ENCODE measurements at regions not wholly inside any gene's neighbourhood (a gene's known extent, or its start where the extent isn't known, plus 50 kb on each side); places are given as distances from the start of the nearest gene placed in this dataset.

DNA sequence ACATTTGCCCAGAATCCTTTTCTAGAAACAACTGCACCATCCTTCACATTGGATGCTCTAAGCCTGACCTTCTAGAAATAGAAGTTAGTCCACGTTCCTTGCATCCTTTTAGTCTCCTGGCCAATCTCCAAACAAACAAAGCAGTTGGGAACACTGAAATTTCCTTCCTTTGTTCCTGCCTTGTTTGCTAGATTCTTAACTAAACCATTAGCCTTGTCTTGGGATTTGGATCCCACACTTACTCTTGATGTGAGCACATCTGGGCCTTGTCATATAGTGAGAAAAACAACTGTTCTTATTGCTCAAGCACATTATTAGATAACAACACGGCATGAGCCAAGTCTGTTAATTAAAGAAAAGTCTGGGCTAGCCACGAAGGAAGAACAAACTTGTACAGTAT lies 319.3 kb upstream of the GHITM start:
- H3K9me3 Mint-ChIP-seq, result peaks cover 0 to 7% of the 10 kb centered on the region in 2 donors
- ATAC-seq, result no peak

DNA sequence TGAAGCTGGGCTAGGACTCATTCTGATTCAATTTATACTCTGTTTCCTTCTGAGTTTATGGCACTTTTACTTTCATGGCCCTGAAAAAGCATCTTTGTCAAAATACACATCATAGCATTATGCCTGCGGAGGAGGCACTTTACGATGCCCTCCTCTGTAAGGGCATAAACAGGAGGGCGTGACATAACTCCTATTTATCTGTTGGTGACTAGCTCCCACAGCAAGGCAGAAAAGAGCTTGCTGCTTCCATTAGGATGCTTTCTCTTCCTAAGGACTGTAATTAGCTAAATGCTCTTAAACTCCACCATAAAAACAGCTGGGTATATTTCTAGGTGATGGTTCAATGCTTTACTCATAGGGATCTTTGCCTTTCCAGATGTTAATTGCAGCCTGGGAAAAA lies 315.2 kb upstream of the GHITM start:
- no peak overlapping the region for H3K27ac Mint-ChIP-seq
- no peak for DNase-seq (ENCODE audit: low spot score in 2 of 2)
- no peaks in the 10 kb centered on the region for H3K36me3 Mint-ChIP-seq
- H3K9me3 Mint-ChIP-seq, result peaks cover 5 to 11% of the 10 kb centered on the region in 2 donors
- ATAC-seq, result no peak

More for the DNA sequence above, 319.3 kb upstream of the GHITM start:
- Mint-ChIP-seq H3K27ac (no peak overlapping the region), H3K36me3 (no peaks in the 10 kb centered on the region)
- no peak for DNase-seq (ENCODE audit: low spot score in 2 of 2)

DNA sequence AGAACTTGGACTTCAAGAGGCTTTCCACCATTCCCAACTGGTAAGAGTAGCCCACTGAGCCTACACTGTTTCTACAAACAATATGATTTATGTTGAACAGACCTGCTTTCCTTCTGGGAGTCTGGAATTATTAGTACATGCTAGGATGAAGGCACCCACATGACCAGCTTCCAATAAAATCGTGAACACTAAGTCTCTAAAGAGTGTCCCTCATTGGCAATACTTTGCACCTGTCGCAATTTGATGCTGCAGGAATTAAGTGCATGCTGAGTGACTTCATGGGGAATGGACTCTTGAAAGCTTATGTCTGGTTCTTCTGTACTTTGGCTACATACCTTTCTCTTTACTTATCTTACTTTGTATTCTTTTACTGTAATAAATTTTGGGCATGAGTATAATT lies 305.2 kb upstream of the GHITM start:
- DNase-seq (ENCODE audit: low spot score in 2 of 2), result no peak
- Mint-ChIP-seq H3K27ac (no peak overlapping the region), H3K9me3 (peaks cover 5 to 8% of the 10 kb centered on the region in 2 donors), H3K36me3 (no peaks in the 10 kb centered on the region)
- no peak for ATAC-seq

DNA sequence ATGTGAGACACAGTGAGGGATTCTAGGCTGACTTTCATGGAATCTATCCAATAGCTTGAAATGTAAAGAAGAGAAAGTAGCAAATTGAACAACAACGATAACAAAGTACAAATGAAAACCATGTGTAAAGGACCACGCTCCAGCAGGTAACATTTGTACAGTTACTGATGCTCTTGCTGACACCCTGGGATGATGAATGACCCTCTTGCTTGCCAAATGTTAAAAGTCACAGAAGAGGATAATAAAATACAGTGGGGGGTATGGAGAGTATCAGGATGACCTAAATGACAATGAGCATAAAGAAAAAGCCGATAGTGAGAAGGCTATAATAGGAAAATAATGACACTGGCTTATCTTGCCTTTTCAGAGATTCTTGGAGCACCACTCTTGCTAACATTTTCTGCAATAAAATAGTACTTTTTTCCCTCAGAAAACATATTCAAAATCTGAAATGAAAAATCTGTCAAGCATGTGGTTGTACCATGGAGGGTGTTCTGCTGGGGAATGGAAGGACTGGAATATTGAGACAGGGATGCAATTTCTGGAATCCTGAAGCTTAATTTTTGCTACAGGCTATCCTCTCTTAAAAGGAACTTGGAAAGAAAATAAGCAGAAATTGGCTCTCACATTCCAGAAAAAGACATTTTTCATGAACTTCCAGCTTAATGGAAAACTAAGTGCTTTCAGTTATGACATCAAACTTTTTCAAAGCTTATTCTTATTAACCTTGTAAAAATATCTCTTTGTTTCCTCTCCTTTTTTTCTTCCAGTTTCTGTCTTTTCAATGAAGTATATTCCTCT lies 303.2 kb upstream of the GHITM start:
- DNase-seq (ENCODE audit: low spot score in 2 of 2), result no peak
- H3K27ac Mint-ChIP-seq, result no peak overlapping the region
- H3K36me3 Mint-ChIP-seq, result no peaks in the 10 kb centered on the region
- no peaks in the 10 kb centered on the region for H3K9me3 Mint-ChIP-seq
- ATAC-seq, result no peak

DNA sequence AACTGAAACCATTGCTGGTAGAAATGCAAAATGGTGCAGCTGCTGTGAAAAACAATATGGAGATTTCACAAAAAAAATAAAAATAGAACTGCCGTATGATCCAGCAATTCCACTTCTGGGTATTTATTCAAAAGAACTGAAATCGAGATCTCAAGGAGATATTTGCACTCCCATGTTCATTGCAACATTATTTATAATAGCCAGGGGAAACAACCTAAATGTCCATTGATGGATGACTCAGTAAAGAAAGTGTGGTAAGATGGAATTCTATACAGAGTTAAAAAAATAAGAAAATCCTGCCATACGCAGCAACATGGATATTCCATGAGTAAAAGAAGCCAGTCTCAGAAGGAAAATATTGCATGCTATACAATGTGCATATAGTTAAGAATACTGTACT lies 290.6 kb upstream of the GHITM start:
- DNase-seq (ENCODE audit: low spot score in 2 of 2), result no peak
- Mint-ChIP-seq H3K27ac (no peak overlapping the region), H3K36me3 (no peaks in the 10 kb centered on the region), H3K9me3 (peaks cover 0 to 4% of the 10 kb centered on the region in 2 donors)
- ATAC-seq, result no peak

DNA sequence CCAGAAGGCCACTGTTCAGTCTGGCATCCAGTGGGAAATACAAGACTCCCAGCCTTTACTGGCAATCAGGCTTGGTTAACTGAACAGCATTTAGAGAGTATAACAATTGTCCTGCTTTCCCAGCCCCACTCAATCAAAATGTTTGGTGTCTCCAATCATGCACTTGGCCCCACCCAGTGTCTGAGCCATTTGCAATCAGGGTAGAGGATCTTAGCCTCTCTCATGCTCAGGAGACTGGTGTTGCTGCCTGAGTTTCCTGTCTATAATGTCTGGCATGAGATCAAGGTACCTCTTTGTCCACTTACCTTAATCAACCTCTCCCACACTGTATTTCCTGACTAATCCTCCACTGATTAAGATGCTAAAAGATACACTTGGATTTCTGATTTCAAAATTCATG lies 290.2 kb upstream of the GHITM start:
- Mint-ChIP-seq H3K9me3 (peaks cover 0 to 4% of the 10 kb centered on the region in 2 donors), H3K27ac (no peak overlapping the region), H3K36me3 (no peaks in the 10 kb centered on the region)
- ATAC-seq (no peak), DNase-seq (ENCODE audit: low spot score in 2 of 2) (no peak)

DNA sequence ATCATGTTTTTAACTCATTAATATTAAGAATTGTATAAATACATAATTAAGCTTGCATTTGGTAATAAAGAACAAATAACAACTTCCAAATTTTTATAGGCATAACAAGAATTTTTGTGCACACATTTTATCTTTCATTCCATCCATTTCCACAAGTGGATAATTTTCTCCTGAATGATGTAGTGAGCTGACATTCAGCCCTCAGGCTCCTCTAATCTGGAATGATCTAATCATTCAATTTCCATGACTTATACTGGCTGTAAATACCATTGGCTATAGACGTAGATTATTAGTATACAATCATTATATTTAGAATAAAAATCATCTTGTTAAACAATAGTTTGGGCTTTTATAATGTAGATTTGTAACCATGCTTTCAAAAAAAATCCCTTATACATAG lies 287.2 kb upstream of the GHITM start:
- no peaks in the 10 kb centered on the region for H3K36me3 Mint-ChIP-seq
- ATAC-seq, result no peak
- H3K9me3 Mint-ChIP-seq, result peaks cover 0 to 4% of the 10 kb centered on the region in 2 donors
- no peak for DNase-seq (ENCODE audit: low spot score in 2 of 2)
- no peak overlapping the region for H3K27ac Mint-ChIP-seq

DNA sequence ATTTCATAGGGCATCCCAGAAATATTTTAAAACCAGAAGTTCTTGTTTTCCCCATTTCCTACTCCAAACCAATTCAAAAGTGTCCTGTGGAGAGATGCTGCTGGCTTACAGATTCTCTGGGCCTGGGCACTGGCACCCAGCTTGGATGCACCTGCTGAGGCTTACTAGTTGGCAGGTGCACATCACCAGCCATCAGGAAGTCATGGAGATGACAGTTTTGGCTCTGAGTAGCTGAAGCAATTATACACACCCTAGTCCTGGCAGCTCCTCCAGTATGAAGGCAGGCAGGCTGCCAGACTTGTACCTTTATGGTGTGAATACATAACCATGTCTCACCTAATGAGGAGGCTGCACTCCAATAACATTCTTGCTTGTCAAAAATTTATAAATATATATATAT lies 276.6 kb upstream of the GHITM start:
- Mint-ChIP-seq H3K36me3 (no peaks in the 10 kb centered on the region), H3K27ac (no peak overlapping the region), H3K9me3 (peaks cover 4 to 6% of the 10 kb centered on the region in 2 donors)
- ATAC-seq (no peak), DNase-seq (ENCODE audit: low spot score in 2 of 2) (no peak)

DNA sequence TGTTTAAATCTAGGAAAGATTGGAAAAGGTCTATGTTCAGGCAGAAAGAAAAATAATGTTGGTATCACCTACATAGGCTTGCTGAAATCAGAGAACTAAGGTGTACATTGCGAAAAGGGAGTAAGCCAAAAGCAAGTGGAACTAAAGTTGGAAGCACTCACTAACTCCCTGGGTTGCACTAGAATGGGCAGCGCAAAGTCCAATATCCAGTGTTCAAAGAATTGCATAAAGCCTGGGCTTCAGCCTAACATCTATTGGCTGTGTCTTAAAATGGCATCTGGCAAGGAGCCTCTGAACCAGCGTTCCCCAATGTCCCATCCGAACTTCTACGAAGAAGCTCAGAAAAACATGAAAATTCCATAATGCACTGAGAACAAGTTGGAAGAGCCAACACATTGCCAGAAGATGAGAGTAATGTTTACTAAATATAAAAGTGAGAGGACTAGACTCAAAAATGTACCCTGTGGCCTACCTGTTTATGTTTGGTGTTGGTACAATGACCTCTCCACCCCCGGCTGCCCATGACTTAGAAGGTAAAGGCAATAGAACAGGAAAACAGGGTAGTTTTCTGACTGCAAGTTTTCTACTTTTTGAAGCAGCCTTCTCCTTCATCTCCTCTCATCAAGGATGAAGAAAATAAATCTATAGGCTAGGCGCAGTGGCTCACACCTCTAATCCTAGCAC lies 275.9 kb upstream of the GHITM start:
- Mint-ChIP-seq H3K9me3 (peaks cover 4 to 6% of the 10 kb centered on the region in 2 donors), H3K27ac (no peak overlapping the region), H3K36me3 (no peaks in the 10 kb centered on the region)
- DNase-seq (ENCODE audit: low spot score in 2 of 2) (no peak), ATAC-seq (no peak)

DNA sequence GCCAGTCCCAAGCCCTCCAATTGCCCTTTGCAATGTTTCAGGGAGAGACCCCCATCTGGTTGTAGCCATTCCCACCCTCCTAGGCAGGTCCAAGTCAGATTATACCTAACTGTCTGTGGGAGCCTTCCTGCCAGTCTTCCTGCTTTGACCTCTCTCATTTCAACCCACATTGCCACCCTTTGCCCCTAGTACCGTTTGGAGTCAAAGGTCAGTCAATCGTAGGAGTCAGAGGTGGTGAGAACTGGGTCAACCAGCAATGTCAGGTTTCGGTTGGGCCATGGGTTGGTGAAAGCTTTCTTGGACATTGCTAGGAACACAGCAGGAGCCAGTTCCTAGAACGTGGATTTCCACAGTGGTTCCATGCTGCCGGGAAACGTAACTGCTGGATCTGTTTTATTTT lies 269.4 kb upstream of the GHITM start:
- DNase-seq (ENCODE audit: low spot score in 2 of 2) (no peak), ATAC-seq (no peak)
- H3K36me3 Mint-ChIP-seq, result no peaks in the 10 kb centered on the region
- no peak overlapping the region for H3K27ac Mint-ChIP-seq
- H3K9me3 Mint-ChIP-seq, result no peaks in the 10 kb centered on the region

DNA sequence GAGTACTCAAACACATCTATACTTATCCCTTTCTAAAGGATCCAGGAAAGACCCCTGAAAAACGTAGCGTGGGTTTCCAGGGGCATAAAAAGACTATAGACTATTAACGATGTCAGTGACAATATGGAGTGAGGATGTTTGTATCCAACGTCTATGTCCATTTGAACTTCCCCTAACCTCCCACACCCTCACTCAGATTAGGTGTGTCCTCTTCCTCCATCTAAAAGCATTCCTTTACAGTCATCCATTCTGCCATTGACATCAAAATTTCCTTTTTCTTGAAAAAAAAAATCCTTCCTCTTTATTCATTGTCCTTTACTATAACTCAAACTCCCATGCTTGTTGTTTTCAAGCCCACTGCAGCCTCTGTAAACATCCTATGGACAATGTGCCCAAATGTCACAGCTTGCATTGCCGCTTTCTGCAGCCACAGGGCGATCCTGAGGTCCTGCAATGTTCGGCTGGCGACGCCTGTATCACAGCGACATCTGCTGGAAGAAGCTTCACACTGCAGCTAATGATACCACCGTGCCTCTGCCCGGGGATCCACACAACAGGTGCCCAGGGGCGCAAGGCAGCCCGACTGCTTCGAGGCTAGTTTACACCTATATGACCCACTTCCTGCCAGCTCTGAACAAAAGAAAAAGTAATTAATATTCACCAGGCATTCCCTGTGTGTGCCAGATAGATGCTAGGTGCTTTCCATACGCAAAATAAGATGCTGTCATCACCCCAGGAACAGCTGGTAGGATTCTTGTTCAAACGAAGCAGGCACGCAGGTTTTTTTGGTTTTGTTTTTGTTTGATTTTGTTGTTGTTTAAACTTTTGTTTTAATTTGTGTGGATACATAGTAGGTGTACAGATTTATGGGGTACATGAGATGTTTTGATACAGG lies 267.9 kb upstream of the GHITM start:
- Mint-ChIP-seq H3K36me3 (no peaks in the 10 kb centered on the region), H3K9me3 (no peaks in the 10 kb centered on the region), H3K27ac (no peak overlapping the region)
- DNase-seq (ENCODE audit: low spot score in 2 of 2), result peak; percentile 58 to 64
- peak; percentile 59 to 85 for ATAC-seq

DNA sequence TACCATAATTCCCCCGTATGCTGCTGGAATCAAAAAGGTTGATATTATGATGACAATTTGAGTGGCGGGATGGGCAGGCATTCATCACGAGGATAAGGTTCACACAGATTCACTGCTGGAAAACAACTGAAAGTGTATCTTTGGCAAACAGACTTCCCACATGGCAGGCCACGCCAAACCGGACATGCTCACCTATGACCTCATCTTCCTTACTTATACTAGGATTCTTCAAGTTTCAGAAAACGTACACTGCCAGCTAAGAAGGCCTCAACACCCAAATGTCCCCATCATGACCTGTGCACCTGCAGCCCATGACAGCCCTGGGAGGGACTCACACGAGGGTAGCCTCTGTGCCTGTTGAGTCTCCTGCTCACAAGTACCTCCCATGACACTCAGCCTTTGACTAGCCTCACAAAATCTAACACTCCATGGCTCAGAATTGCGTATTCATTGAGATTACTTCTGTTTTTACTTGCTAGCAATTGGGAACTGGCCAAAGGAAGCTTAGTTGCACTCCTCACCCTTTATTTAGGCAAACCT lies 259.0 kb upstream of the GHITM start:
- no peak for ATAC-seq
- no peak for DNase-seq (ENCODE audit: low spot score in 2 of 2)

DNA sequence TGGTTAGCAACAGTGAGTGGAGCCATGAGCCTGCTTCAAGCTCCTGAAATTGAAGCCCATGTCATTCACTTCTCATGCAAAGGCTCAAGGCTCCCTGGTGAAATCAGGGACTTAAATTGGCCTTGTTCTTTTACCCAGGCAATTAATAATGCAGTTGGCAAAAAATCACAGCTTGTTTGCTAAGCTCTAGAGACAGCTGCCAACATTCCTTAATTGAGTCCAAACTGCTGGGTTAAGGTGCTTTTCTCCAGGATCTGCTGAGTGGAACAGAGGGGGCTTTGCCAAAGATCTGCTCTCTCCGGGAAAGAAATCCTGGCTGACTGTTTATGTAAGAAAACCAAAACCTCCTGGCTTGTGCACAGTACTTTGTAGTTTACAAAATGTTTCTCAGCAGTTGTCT lies 257.6 kb upstream of the GHITM start:
- Mint-ChIP-seq H3K27ac (no peak overlapping the region), H3K9me3 (no peaks in the 10 kb centered on the region), H3K36me3 (no peaks in the 10 kb centered on the region)
- DNase-seq (ENCODE audit: low spot score in 2 of 2), result no peak
- ATAC-seq, result no peak

More for the DNA sequence above, 259.0 kb upstream of the GHITM start:
- Mint-ChIP-seq H3K36me3 (no peaks in the 10 kb centered on the region), H3K27ac (no peak overlapping the region), H3K9me3 (no peaks in the 10 kb centered on the region)

DNA sequence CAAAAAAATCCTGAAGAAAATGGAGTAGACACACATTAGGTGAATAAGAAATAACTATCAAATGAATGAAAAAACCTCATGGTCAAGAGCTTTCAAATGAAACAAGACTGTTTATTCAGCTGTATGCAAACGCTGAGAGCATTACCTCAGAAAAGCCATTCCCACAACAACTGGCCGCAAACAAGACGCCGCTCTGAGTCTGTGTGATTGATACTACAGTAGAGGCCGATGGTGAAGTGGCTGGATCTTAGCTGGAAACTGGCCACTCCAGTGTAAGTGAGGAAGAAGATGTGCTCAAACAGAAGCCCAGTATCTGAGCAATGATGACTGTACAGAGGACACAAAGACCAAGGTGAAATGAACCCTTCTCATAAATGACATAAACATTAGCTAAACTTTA lies 252.4 kb upstream of the GHITM start:
- Mint-ChIP-seq H3K36me3 (no peaks in the 10 kb centered on the region), H3K27ac (no peak overlapping the region), H3K9me3 (no peaks in the 10 kb centered on the region)
- ATAC-seq (no peak), DNase-seq (ENCODE audit: low spot score in 2 of 2) (no peak)

DNA sequence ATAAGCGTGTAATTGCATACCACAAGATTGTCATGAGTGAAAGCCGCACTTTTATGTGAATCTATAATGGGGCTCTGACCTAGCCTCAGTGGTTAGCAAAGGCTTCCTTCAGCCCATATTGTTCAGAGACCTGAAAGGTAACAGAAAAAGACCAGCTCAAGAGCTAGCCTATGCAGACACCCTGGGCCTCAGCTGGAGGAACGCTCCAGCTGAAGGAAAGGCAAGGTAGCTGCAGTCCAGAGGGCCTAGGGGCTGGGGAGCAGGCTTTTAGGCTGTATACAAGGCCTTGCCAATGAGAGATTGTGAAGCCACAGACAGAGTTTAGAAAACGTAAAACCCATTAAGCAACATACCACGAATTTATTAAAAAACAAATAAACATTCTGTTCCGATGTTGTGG lies 246.6 kb upstream of the GHITM start:
- H3K27ac Mint-ChIP-seq, result no peak overlapping the region
- H3K36me3 Mint-ChIP-seq, result no peaks in the 10 kb centered on the region
- DNase-seq (ENCODE audit: low spot score in 2 of 2) (no peak), ATAC-seq (no peak)
- H3K9me3 Mint-ChIP-seq, result no peaks in the 10 kb centered on the region

DNA sequence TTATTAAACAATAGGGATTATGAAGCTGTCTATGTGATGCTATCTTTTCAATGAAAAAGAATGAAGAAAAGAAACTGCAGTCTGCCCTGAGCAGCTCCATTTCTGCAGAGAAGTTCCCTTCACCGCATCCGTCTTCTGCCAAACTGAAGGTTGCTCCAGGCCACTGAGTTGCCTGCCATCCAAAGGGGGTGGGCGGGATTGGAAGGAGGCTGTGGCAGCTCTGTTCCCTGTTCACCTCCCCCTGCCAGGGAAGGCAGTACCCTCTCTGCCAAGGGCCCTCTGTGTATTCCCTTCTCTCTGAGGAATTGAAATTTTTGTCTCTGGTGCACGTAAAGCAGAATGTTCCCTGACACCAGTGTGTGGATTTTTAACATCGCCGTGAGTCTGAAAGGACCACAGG lies 243.1 kb upstream of the GHITM start:
- no peak for ATAC-seq

DNA sequence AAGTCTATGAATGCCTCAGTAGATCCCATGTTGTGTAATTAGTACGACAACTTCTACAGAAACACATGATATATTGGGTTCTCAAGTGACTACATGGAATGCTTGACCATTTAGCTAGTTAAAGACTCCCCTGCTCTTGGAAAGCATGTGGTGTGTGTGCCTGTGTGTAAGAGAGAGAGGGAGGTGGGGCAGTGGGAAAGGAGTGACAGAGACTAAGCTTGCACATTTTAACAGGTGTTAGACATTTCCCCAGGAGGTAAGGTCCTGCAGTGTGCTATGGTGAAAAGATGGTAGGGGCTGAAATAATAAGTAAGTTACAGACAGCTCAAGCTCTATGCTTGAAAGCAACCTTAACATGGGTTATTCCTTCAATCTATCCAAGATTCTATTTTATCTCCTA lies 241.7 kb upstream of the GHITM start:
- Mint-ChIP-seq H3K36me3 (peaks cover 0 to 10% of the 10 kb centered on the region in 2 donors), H3K9me3 (peaks cover 0 to 7% of the 10 kb centered on the region in 2 donors), H3K27ac (no peak overlapping the region)
- no peak for ATAC-seq
- DNase-seq (ENCODE audit: low spot score in 2 of 2), result no peak

More for the DNA sequence above, 243.1 kb upstream of the GHITM start:
- H3K9me3 Mint-ChIP-seq, result peaks cover 0 to 7% of the 10 kb centered on the region in 2 donors
- H3K27ac Mint-ChIP-seq, result no peak overlapping the region
- peaks cover 0 to 6% of the 10 kb centered on the region in 2 donors for H3K36me3 Mint-ChIP-seq
- no peak for DNase-seq (ENCODE audit: low spot score in 2 of 2)

Measured in activated naive CD4-positive, alpha-beta T cell treated with anti-CD3 and anti-CD28 coated beads, Interleukin-2, amount 50 U/mL, for 72 hours (primary cell).